IPS-NIHi7 (cell line): ENCODE measurements at regions not wholly inside any gene's neighbourhood (a gene's known extent, or its start where the extent isn't known, plus 50 kb on each side); places are given as distances from the start of the nearest gene placed in this dataset.

Experiments
- DNase-seq: peaks from one replicate; pipeline ENCODE4 v3.0.0; 2012; ENCODE audit warnings: mixed read lengths; ENCODE audit errors: extremely low spot score

GRCh38 chrX:71000139-71000538, 68.0 kb downstream of the SNX12 start:
- no peak for DNase-seq

GRCh38 chrX:70998411-70999027, 67.6 kb upstream of the SLC7A3 start:
- DNase-seq, result peak; percentile 14

GRCh38 chrX:70995338-70995737, 64.4 kb upstream of the SLC7A3 start:
- DNase-seq, result no peak

- no peak for DNase-seq
These were observed 57.5 kb upstream of the SLC7A3 start for GRCh38 chrX:70988425-70988824.
